Hepatocyte (in vitro differentiated cells): ENCODE measurements at regions not wholly inside any gene's neighbourhood (a gene's known extent, or its start where the extent isn't known, plus 50 kb on each side); places are given as distances from the start of the nearest gene placed in this dataset.
"Not testable (repeated sequence)": the region's sequence is repeated elsewhere in the genome, so short reads cannot be mapped to it uniquely, and the experiment has no call there.

Source experiments
- DNase-seq: peaks from one replicate; pipeline ENCODE4 v3.0.0-alpha.2; 2016; ENCODE audit warnings: low spot score
- H2AFZ ChIP-seq: fragments of 200-600 bp; sonication (generic); 2 replicates; pipeline ENCODE4 v1.6.0; 2016; ENCODE audit warnings: antibody characterized with exemption, mild to moderate bottlenecking
- H3K27ac ChIP-seq: fragments of 200-600 bp; sonication (generic); 2 replicates; pipeline ENCODE4 v1.5.1; 2016; ENCODE audit warnings: mild to moderate bottlenecking
- H3K27me3 ChIP-seq: fragments of 200-600 bp; sonication (generic); 2 replicates; pipeline ENCODE4 v1.6.1; 2016
- H3K36me3 ChIP-seq: fragments of 200-600 bp; sonication (generic); replicated peaks from 2 replicates; pipeline ENCODE4 v1.5.1; 2016; ENCODE audit warnings: low read depth; ENCODE audit not compliant: insufficient read depth
- H3K4me1 ChIP-seq: fragments of 200-600 bp; sonication (generic); 2 replicates; pipeline ENCODE4 v1.5.1; 2016; ENCODE audit warnings: mild to moderate bottlenecking, moderate library complexity; ENCODE audit not compliant: insufficient read depth
- H3K4me2 ChIP-seq: fragments of 200-600 bp; sonication (generic); 2 replicates; pipeline ENCODE4 v1.6.0; 2016
- H3K4me3 ChIP-seq: fragments of 200-600 bp; sonication (generic); 2 replicates; pipeline ENCODE4 v1.5.1; 2016; ENCODE audit warnings: mild to moderate bottlenecking
- H3K79me2 ChIP-seq: fragments of 200-600 bp; sonication (generic); 2 replicates; pipeline ENCODE4 v1.6.0; 2017; ENCODE audit warnings: mild to moderate bottlenecking
- H3K9me2 ChIP-seq: fragments of 200-600 bp; sonication (generic); replicated peaks from 2 replicates; pipeline ENCODE4 v1.6.0; 2017; ENCODE audit warnings: mild to moderate bottlenecking; ENCODE audit not compliant: insufficient read depth
- H3K9me3 ChIP-seq: fragments of 200-600 bp; sonication (generic); 2 replicates; pipeline ENCODE4 v1.5.1; 2016; ENCODE audit warnings: low read depth, mild to moderate bottlenecking
- H4K20me1 ChIP-seq: fragments of 200-600 bp; sonication (generic); 2 replicates; pipeline ENCODE4 v1.6.0; 2016; ENCODE audit warnings: mild to moderate bottlenecking; ENCODE audit not compliant: insufficient read depth, poor library complexity, severe bottlenecking
- EZH2 ChIP-seq: fragments of 200-600 bp; sonication (generic); IDR thresholded peaks from 2 replicates; pipeline ENCODE4 v1.6.1; 2016; ENCODE audit warnings: antibody characterized with exemption, mild to moderate bottlenecking, borderline replicate concordance
- EZH2phosphoT487 ChIP-seq: fragments of 200-600 bp; sonication (generic); IDR thresholded peaks from one replicate; pipeline ENCODE4 v1.6.1; 2018; ENCODE audit warnings: antibody characterized with exemption, mild to moderate bottlenecking, low read depth, moderate library complexity; ENCODE audit not compliant: unreplicated experiment, severe bottlenecking
- WGBS: methylation state at CpG from one replicate; pipeline ENCODE4 v1.1.6; 2016; ENCODE audit warnings: low lambda C conversion rate; ENCODE audit errors: missing lambda C conversion rate; 5-methylcytosine and 5-hydroxymethylcytosine counted together
- TF ChIP-seq, protein P1 (sequence below): fragments of 200-600 bp; sonication (generic); IDR thresholded peaks from 2 replicates; pipeline ENCODE4 v1.5.1; 2016; ENCODE audit warnings: antibody characterized with exemption, mild to moderate bottlenecking; ENCODE audit not compliant: poor library complexity

DNA sequence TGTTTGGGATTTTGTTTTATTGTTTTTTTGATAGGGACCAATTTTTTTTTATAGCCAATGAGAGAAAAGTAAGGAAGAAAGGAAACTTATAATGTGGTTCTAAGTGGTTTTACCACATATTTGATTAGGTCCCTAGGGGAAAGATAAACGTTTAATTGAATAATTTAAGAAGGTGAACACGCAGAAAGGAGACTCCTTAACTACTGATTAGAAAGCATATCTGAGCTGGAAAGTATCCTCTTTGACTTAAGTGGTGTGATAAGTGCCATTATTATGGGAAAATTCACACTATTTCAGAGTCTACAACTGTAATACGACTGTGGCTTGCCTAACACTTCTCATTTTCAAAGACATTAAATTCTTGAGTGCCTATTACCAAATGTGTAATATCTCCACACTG is 106.5 kb upstream of the GRAMD1B start:
- DNase-seq = no peak
- WGBS = 67% methylated on average over 3 of the region's 3 CpGs
- Histone ChIP-seq H3K27ac (no peak overlapping the region), H4K20me1 (no peaks in the 10 kb centered on the region), H3K4me1 (no peaks in the 10 kb centered on the region), H3K4me2 (no peak overlapping the region), H3K36me3 (no peaks in the 10 kb centered on the region), H3K4me3 (no peak overlapping the region), H2AFZ (no peak overlapping the region), H3K27me3 (peaks cover 23% of the 10 kb centered on the region), H3K79me2 (no peaks in the 10 kb centered on the region), H3K9me3 (no peaks in the 10 kb centered on the region), H3K9me2 (no peaks in the 10 kb centered on the region)
- TF ChIP-seq EZH2 = no peak

DNA sequence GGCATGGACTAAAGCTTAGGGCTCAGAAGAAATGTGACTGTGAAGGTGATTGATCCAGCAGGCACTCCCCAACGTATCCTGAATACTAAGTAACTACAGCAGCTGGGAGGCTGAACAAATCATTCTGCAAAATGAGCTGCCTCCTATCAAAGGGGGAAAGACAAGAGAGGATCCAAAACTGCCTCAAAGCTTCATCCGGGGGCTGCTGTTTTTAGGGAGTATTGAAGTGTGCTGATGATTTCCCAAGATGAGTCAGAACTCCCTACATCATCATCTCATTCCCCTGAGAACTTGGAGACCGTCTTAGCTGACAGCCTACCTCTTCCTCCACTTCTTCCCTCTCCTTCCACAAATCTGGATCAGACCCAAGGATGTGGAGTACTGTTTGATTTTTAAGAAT is 108.4 kb upstream of the GRAMD1B start:
- no peak for DNase-seq
- 81% methylated on average over 3 of the region's 3 CpGs for WGBS
- Histone ChIP-seq H3K9me3 (no peaks in the 10 kb centered on the region), H3K4me2 (no peak overlapping the region), H3K4me3 (no peak overlapping the region), H3K79me2 (no peaks in the 10 kb centered on the region), H2AFZ (no peak overlapping the region), H3K27me3 (peaks cover 26% of the 10 kb centered on the region), H3K4me1 (no peaks in the 10 kb centered on the region), H4K20me1 (no peaks in the 10 kb centered on the region), H3K27ac (no peak overlapping the region), H3K9me2 (no peaks in the 10 kb centered on the region), H3K36me3 (no peaks in the 10 kb centered on the region)
- no peak for TF ChIP-seq EZH2phosphoT487
- TF ChIP-seq EZH2 = no peak
- TF ChIP-seq, protein P1, sequence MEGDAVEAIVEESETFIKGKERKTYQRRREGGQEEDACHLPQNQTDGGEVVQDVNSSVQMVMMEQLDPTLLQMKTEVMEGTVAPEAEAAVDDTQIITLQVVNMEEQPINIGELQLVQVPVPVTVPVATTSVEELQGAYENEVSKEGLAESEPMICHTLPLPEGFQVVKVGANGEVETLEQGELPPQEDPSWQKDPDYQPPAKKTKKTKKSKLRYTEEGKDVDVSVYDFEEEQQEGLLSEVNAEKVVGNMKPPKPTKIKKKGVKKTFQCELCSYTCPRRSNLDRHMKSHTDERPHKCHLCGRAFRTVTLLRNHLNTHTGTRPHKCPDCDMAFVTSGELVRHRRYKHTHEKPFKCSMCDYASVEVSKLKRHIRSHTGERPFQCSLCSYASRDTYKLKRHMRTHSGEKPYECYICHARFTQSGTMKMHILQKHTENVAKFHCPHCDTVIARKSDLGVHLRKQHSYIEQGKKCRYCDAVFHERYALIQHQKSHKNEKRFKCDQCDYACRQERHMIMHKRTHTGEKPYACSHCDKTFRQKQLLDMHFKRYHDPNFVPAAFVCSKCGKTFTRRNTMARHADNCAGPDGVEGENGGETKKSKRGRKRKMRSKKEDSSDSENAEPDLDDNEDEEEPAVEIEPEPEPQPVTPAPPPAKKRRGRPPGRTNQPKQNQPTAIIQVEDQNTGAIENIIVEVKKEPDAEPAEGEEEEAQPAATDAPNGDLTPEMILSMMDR = no peak

DNA sequence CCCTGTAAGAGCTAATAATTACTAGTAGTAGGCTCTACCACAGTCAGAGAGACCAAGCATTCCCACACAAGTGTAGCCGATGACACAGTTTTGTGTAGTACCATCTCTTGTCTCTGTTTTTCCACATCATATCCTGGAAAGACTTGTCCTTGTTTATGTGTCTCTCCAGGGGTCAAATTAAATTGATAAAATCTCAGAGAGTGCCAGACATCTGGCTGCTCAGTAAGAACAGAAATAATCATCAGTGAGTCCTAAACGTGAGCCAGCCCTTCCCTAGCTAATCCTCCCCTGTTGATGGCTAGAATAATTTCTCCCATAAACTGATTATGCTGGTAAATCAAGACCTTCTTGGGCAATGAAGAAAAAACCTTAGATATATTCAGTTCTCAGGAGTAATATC is 111.4 kb upstream of the GRAMD1B start:
- no peak overlapping the region for H3K4me2 ChIP-seq
- 48% methylated on average over 2 of the region's 2 CpGs for WGBS

DNA sequence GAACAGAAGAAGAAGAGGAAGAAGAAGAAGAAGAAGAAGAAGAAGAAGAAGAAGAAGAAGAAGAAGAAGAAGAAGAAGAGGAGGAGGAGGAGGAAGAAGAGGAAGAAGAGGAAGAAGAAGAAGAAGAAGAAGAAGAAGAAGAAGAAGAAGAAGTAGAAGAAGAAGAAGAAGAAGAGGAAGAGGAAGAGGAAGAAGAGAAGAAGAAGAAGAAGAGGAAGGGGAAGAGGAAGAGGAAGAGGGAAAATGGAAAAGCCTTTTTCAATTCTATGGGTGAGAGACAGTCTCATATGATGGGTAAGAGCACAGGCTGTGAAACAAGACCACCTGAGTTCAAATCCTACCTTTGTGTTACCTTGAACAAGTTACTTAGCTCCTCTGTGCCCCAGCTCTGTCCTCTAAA is 111.9 kb upstream of the GRAMD1B start:
- not testable (repeated sequence) for H3K4me1 ChIP-seq, H2AFZ ChIP-seq, H3K9me2 ChIP-seq, H3K36me3 ChIP-seq, H3K4me2 ChIP-seq, H4K20me1 ChIP-seq, H3K9me3 ChIP-seq, H3K27ac ChIP-seq, H3K79me2 ChIP-seq, DNase-seq, H3K4me3 ChIP-seq
- H3K27me3 ChIP-seq = peaks cover 13% of the 10 kb centered on the region

More for the DNA sequence above, 111.4 kb upstream of the GRAMD1B start:
- Histone ChIP-seq H3K9me3 (no peaks in the 10 kb centered on the region), H2AFZ (no peak overlapping the region), H3K36me3 (no peaks in the 10 kb centered on the region), H3K9me2 (no peaks in the 10 kb centered on the region), H3K79me2 (no peaks in the 10 kb centered on the region), H4K20me1 (no peaks in the 10 kb centered on the region), H3K4me3 (no peak overlapping the region), H3K4me1 (no peaks in the 10 kb centered on the region), H3K27ac (no peak overlapping the region), H3K27me3 (peaks cover 13% of the 10 kb centered on the region)
- TF ChIP-seq, protein P1 = no peak
- no peak for TF ChIP-seq EZH2
- TF ChIP-seq EZH2phosphoT487 = no peak
- DNase-seq = no peak

DNA sequence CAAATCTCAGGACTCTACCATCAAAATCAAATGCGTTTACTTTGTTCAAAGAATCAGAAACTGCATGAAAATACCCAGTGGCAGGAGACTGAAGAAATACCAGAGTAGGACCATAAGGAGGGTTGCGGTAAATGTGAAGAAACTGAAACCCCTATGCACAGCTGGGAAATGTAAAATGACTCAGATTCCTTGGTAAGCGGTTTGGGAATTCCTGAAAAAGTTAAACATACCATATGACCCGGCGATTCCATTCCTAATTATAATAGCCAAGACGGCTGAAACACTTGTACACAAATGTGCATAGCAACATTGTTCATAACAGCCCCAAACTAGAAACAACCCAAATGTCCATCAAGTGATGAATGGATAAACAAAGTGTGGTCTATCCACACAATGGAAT is 114.1 kb upstream of the GRAMD1B start:
- H3K9me2 ChIP-seq = no peaks in the 10 kb centered on the region
- no peaks in the 10 kb centered on the region for H4K20me1 ChIP-seq
- no peaks in the 10 kb centered on the region for H3K79me2 ChIP-seq
- H3K36me3 ChIP-seq = no peaks in the 10 kb centered on the region
- H3K9me3 ChIP-seq = no peaks in the 10 kb centered on the region
- H3K4me3 ChIP-seq = no peak overlapping the region
- DNase-seq = no peak
- no peak overlapping the region for H3K27ac ChIP-seq
- 86% methylated on average over 6 of the region's 6 CpGs for whole genome bisulfite sequencing
- H3K4me1 ChIP-seq = no peaks in the 10 kb centered on the region
- H3K4me2 ChIP-seq = no peak overlapping the region
- no peak for TF ChIP-seq EZH2phosphoT487
- no peak for TF ChIP-seq EZH2
- TF ChIP-seq, protein P1 = no peak
- H2AFZ ChIP-seq = no peak overlapping the region
- peaks cover 5% of the 10 kb centered on the region for H3K27me3 ChIP-seq
